ENCODE measurements at regions not wholly inside any gene's neighbourhood (a gene's known extent, or its start where the extent isn't known, plus 50 kb on each side); places are given as distances from the start of the nearest gene placed in this dataset.

GRCh38 chr18:60831971-60832370, 459.4 kb upstream of the MC4R start:
- H3K4me1 ChIP-seq: no peaks in the 10 kb centered on the region
- intact Hi-C loops (cut with DNase I): no loop called here
- no peak for DNase-seq (ENCODE audit: extremely low spot score in 2 of 2)
- H3K36me3 ChIP-seq: no peaks in the 10 kb centered on the region
- no peak overlapping the region for H3K4me3 ChIP-seq
- H3K9me3 ChIP-seq: no peaks in the 10 kb centered on the region
- no peak overlapping the region for H3K27ac ChIP-seq
- H3K27me3 ChIP-seq: no peaks in the 10 kb centered on the region
- TF ChIP-seq CTCF (IDR thresholded peaks at IDR 0.05): no peak
- TF ChIP-seq POLR2A (IDR thresholded peaks at IDR 0.05): no peak
- no peak for TF ChIP-seq POLR2AphosphoS5 (IDR thresholded peaks at IDR 0.05; ENCODE audit: insufficient read depth in 1 of 2, low read depth in 1 of 2)

GRCh38 chr18:60838677-60839076, 466.1 kb upstream of the MC4R start:
- intact Hi-C loops (cut with DNase I): no loop called here
- Histone ChIP-seq H3K4me1 (no peaks in the 10 kb centered on the region), H3K4me3 (no peak overlapping the region), H3K27ac (no peak overlapping the region), H3K9me3 (no peaks in the 10 kb centered on the region), H3K36me3 (no peaks in the 10 kb centered on the region), H3K27me3 (no peaks in the 10 kb centered on the region)
- TF ChIP-seq POLR2A (IDR thresholded peaks at IDR 0.05): no peak
- no peak for TF ChIP-seq POLR2AphosphoS5 (IDR thresholded peaks at IDR 0.05; ENCODE audit: insufficient read depth in 1 of 2, low read depth in 1 of 2)
- TF ChIP-seq CTCF (IDR thresholded peaks at IDR 0.05): no peak
- DNase-seq (ENCODE audit: extremely low spot score in 2 of 2): no peak

- no peaks in the 10 kb centered on the region for H3K27me3 ChIP-seq
- DNase-seq (ENCODE audit: extremely low spot score in 2 of 2): no peak
- H3K4me3 ChIP-seq: no peak overlapping the region
- intact Hi-C loops (cut with DNase I): no loop called here
- H3K27ac ChIP-seq: no peak overlapping the region
- TF ChIP-seq CTCF (IDR thresholded peaks at IDR 0.05): no peak
- no peak for TF ChIP-seq POLR2AphosphoS5 (IDR thresholded peaks at IDR 0.05; ENCODE audit: insufficient read depth in 1 of 2, low read depth in 1 of 2)
- no peak for TF ChIP-seq POLR2A (IDR thresholded peaks at IDR 0.05)
- H3K9me3 ChIP-seq: no peaks in the 10 kb centered on the region
- no peaks in the 10 kb centered on the region for H3K36me3 ChIP-seq
- H3K4me1 ChIP-seq: no peaks in the 10 kb centered on the region
Observed at GRCh38 chr18:60846396-60846795, 473.8 kb upstream of the MC4R start.

GRCh38 chr18:60847517-60847916, 474.9 kb upstream of the MC4R start:
- Histone ChIP-seq H3K9me3 (no peaks in the 10 kb centered on the region), H3K27ac (no peak overlapping the region), H3K27me3 (no peaks in the 10 kb centered on the region), H3K4me3 (no peak overlapping the region), H3K4me1 (no peaks in the 10 kb centered on the region), H3K36me3 (no peaks in the 10 kb centered on the region)
- no peak for DNase-seq (ENCODE audit: extremely low spot score in 2 of 2)
- intact Hi-C loops (cut with DNase I): no loop called here
- no peak for TF ChIP-seq CTCF (IDR thresholded peaks at IDR 0.05)
- no peak for TF ChIP-seq POLR2AphosphoS5 (IDR thresholded peaks at IDR 0.05; ENCODE audit: insufficient read depth in 1 of 2, low read depth in 1 of 2)
- TF ChIP-seq POLR2A (IDR thresholded peaks at IDR 0.05): no peak

GRCh38 chr18:60861575-60861974, 471.7 kb upstream of the CDH20 start:
- H3K27ac ChIP-seq: no peak overlapping the region
- DNase-seq (ENCODE audit: extremely low spot score in 2 of 2): no peak

More at GRCh38 chr18:60861575-60861974, 471.7 kb upstream of the CDH20 start:
- intact Hi-C loops (cut with DNase I): no loop called here
- H3K36me3 ChIP-seq: no peaks in the 10 kb centered on the region
- H3K27me3 ChIP-seq: no peaks in the 10 kb centered on the region
- no peak overlapping the region for H3K4me3 ChIP-seq
- H3K4me1 ChIP-seq: no peaks in the 10 kb centered on the region
- no peaks in the 10 kb centered on the region for H3K9me3 ChIP-seq
- TF ChIP-seq CTCF (IDR thresholded peaks at IDR 0.05) (no peak), POLR2AphosphoS5 (IDR thresholded peaks at IDR 0.05; ENCODE audit: insufficient read depth in 1 of 2, low read depth in 1 of 2) (no peak), POLR2A (IDR thresholded peaks at IDR 0.05) (no peak)
